ENCODE measurements at regions not wholly inside any gene's neighbourhood (a gene's known extent, or its start where the extent isn't known, plus 50 kb on each side); places are given as distances from the start of the nearest gene placed in this dataset.
"Not testable (repeated sequence)": the region's sequence is repeated elsewhere in the genome, so short reads cannot be mapped to it uniquely, and the experiment has no call there.

- no peak for DNase-seq
These were observed 406.2 kb downstream of the LIG4 start for GRCh38 chr13:107809125-107809524.

GRCh38 chr13:107808389-107808788 is 406.9 kb downstream of the LIG4 start:
- DNase-seq, result no peak

- DNase-seq, result peak; percentile 90
These were observed 407.8 kb downstream of the LIG4 start for GRCh38 chr13:107807306-107808073.

- DNase-seq, result no peak
These were observed 408.6 kb downstream of the LIG4 start for GRCh38 chr13:107806726-107807125.

GRCh38 chr13:107803822-107804495 is 411.4 kb downstream of the LIG4 start:
- DNase-seq, result no peak

- no peak for DNase-seq
These were observed 413.7 kb downstream of the LIG4 start for GRCh38 chr13:107801621-107802020.

GRCh38 chr13:107799001-107799400 is 416.3 kb downstream of the LIG4 start:
- DNase-seq, result no peak

- no peak for DNase-seq
These were observed 424.9 kb downstream of the LIG4 start for GRCh38 chr13:107790397-107790796.

- DNase-seq, result no peak
These were observed 426.7 kb downstream of the LIG4 start for GRCh38 chr13:107788464-107789165.

- not testable (repeated sequence) for DNase-seq
These were observed 432.7 kb downstream of the LIG4 start for GRCh38 chr13:107782646-107783045.

- no peak for DNase-seq
These were observed 437.2 kb downstream of the LIG4 start for GRCh38 chr13:107778094-107778493.

GRCh38 chr13:107770541-107770940 is 444.8 kb downstream of the LIG4 start:
- DNase-seq, result peak; percentile 74

GRCh38 chr13:107767119-107767518 is 448.2 kb downstream of the LIG4 start:
- peak; percentile 84 for DNase-seq

- DNase-seq, result peak; percentile 70
These were observed 449.5 kb downstream of the LIG4 start for GRCh38 chr13:107765724-107766401.

GRCh38 chr13:107764046-107764445 is 451.3 kb downstream of the LIG4 start:
- DNase-seq, result no peak

- no peak for DNase-seq
These were observed 461.6 kb downstream of the LIG4 start for GRCh38 chr13:107753748-107754147.

- DNase-seq, result no peak
These were observed 462.0 kb downstream of the LIG4 start for GRCh38 chr13:107753291-107753690.

- DNase-seq, result no peak
These were observed 471.4 kb downstream of the LIG4 start for GRCh38 chr13:107743983-107744382.

GRCh38 chr13:107743526-107743925 is 471.8 kb downstream of the LIG4 start:
- DNase-seq, result no peak

GRCh38 chr13:107743100-107743499 is 472.2 kb downstream of the LIG4 start:
- no peak for DNase-seq

- no peak for DNase-seq
These were observed 472.8 kb downstream of the LIG4 start for GRCh38 chr13:107742544-107742943.

GRCh38 chr13:107738004-107738403 is 477.3 kb downstream of the LIG4 start:
- no peak for DNase-seq

- no peak for DNase-seq
These were observed 478.6 kb downstream of the LIG4 start for GRCh38 chr13:107736731-107737130.
